Stimulated activated naive B cell treated with anti-CD40 and anti-IgM and Interleukin-4, amounts not matched to agents 10 μg/mL and 1 μg/mL and 100 μg/mL, for 72 hours (primary cell): ENCODE measurements at regions not wholly inside any gene's neighbourhood (a gene's known extent, or its start where the extent isn't known, plus 50 kb on each side); places are given as distances from the start of the nearest gene placed in this dataset.

ENCODE experiments used
- ATAC-seq, 2 donors: fragments of 150-1000 bp; cut with Tn5 transposase; replicated peaks; 2 replicates each; pipeline ENCODE4 v1.10.0; 2021; ENCODE audit warnings: moderate library complexity in 1 of 2
- DNase-seq: peaks from one replicate; pipeline ENCODE4 v3.0.0; 2021
- H3K27ac Mint-ChIP-seq: one replicate; pipeline ENCODE4 v1.8.0; 2022; ENCODE audit warnings: mild to moderate bottlenecking, mixed read lengths
- H3K27me3 Mint-ChIP-seq, 2 donors: one replicate each; pipeline ENCODE4 v1.8.0; 2022; ENCODE audit warnings: mixed read lengths in 2 of 2
- H3K36me3 Mint-ChIP-seq, 2 donors: one replicate each; pipeline ENCODE4 v1.8.0; 2022; ENCODE audit warnings: mixed read lengths in 2 of 2, mild to moderate bottlenecking in 1 of 2
- H3K4me1 Mint-ChIP-seq, 2 donors: one replicate each; pipeline ENCODE4 v1.8.0; 2022; ENCODE audit warnings: mixed read lengths in 2 of 2, mild to moderate bottlenecking in 1 of 2
- H3K4me3 Mint-ChIP-seq, 2 donors: one replicate each; pipeline ENCODE4 v1.8.0; 2022; ENCODE audit warnings: mild to moderate bottlenecking in 2 of 2, mixed read lengths in 2 of 2, moderate library complexity in 1 of 2
- H3K9me3 Mint-ChIP-seq, 2 donors: one replicate each; pipeline ENCODE4 v1.8.0; 2022; ENCODE audit warnings: mixed read lengths in 2 of 2, mild to moderate bottlenecking in 1 of 2

- ATAC-seq (no peak), DNase-seq (no peak)
- peaks cover 0 to 4% of the 10 kb centered on the region in 2 donors for H3K4me1 Mint-ChIP-seq
- H3K4me3 Mint-ChIP-seq: no peak overlapping the region
- no peaks in the 10 kb centered on the region for H3K36me3 Mint-ChIP-seq
- no peaks in the 10 kb centered on the region for H3K9me3 Mint-ChIP-seq
- no peak overlapping the region for H3K27ac Mint-ChIP-seq
- peaks cover 0 to 4% of the 10 kb centered on the region in 2 donors for H3K27me3 Mint-ChIP-seq
These were observed 79.0 kb downstream of the ARL4A start for GRCh38 chr7:12766416-12766815.

DNA sequence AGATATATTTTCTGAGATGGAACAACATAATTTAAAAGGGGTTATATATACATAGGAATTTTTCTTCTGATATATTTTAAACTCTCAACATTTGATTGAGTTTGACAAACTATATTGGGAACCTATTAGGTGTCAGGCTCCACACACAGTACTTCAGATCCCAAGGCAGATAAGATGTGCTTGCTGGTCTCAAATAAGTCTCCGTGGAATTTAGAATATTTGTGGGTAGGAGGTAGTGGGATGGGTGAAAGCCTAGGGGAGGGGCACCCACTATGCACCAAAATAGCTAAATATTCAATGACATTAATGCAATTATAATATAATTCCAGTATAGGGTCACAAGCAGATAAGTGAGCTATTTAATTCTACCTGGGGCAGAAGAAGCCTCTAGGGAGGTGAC, 81.5 kb downstream of the ARL4A start:
- peaks cover 6% of the 10 kb centered on the region in 2 donors for H3K9me3 Mint-ChIP-seq
- H3K4me3 Mint-ChIP-seq: no peak overlapping the region
- ATAC-seq: no peak
- H3K4me1 Mint-ChIP-seq: peaks cover 0 to 5% of the 10 kb centered on the region in 2 donors
- peaks cover 6 to 8% of the 10 kb centered on the region in 2 donors for H3K27me3 Mint-ChIP-seq
- no peak for DNase-seq
- H3K36me3 Mint-ChIP-seq: no peaks in the 10 kb centered on the region
- no peak overlapping the region for H3K27ac Mint-ChIP-seq

DNA sequence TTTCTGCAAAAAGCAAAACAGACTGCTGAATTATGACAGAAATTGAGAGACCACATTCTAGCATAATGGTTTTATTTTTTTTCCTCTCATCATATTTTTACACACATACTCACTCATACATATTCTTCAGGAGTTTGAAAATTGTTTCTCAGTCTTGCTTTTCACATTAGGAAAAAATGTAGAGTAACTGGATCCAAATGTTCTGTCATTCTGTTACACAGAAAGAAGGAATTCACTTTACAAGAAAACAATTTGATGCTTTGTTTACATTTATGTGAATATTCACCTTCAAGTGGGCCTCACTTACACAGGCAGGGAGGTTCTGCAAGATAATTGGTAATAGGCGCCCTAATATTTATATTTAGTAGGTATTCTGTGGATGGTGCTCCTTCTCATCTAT, 82.0 kb downstream of the ARL4A start:
- H3K9me3 Mint-ChIP-seq: peaks cover 6% of the 10 kb centered on the region in 2 donors
- H3K27ac Mint-ChIP-seq: no peak overlapping the region
- no peaks in the 10 kb centered on the region for H3K36me3 Mint-ChIP-seq
- no peak overlapping the region for H3K4me3 Mint-ChIP-seq
- ATAC-seq (no peak), DNase-seq (no peak)
- H3K4me1 Mint-ChIP-seq: peaks cover 0 to 5% of the 10 kb centered on the region in 2 donors
- peaks cover 6 to 8% of the 10 kb centered on the region in 2 donors for H3K27me3 Mint-ChIP-seq

DNA sequence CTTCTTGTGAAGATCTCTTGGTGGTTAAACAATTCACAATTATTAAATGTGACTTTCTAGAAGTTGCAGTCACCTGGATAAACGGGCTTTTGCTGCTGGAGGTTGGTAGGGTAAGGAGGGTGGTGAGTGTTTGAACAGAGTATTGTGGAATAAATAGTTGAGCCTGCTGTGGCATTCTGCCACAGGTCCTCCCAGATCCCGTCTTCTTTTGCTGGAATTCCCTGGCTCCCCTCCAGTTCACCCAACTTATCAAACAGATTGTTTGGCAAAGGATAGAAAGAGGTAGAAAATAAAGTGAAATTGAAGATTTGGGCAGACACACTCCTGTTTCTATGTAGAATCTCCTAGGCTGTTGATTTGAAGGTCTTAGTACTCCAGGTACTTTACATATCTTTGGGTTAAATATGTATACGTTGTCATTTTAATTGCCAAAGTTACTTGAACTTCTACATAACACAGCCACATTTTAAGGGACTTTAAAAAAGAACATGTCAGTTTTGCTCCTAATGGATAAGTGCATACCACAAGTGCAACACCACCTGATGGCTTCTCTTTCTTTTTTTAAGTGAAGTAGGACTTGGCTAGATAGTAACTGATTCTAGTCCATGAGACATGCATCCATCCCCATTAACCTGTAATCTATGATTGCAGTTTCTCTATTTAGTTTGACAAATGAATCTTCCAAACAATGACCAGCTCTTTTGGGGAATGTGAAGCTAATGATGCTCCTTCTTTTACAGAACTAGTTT, 83.0 kb downstream of the ARL4A start:
- Mint-ChIP-seq H3K4me3 (no peak overlapping the region), H3K36me3 (no peaks in the 10 kb centered on the region), H3K27me3 (peaks cover 6 to 8% of the 10 kb centered on the region in 2 donors), H3K9me3 (peaks cover 6% of the 10 kb centered on the region in 2 donors), H3K27ac (no peak overlapping the region), H3K4me1 (peaks cover 0 to 2% of the 10 kb centered on the region in 2 donors)
- ATAC-seq: no peak
- DNase-seq: no peak

DNA sequence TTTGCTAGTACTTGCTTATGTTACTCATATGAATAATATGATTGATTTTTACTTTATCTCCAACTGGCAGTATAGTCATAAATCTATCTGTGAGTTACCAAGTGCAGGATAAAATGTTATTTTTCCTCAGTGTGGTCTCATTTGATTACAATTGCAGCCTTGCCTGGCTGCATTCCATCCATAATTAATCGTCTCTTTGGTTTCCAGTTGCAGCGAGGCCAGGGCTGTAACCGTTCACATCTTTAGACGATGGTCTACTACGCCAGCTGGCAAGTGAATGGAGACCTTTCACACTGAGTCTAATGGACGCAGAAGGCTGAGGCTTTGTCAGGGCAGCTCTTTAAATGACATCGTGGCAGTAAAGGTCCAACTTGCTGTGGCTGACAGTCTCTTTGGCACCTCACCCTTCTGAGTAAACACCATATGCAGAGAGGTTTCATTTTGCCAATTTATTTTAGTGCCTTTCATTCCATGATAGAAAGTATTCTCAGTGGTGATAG, 84.0 kb downstream of the ARL4A start:
- no peak for DNase-seq
- no peak for ATAC-seq
- peaks cover 6% of the 10 kb centered on the region in 2 donors for H3K9me3 Mint-ChIP-seq
- no peaks in the 10 kb centered on the region for H3K36me3 Mint-ChIP-seq
- H3K27me3 Mint-ChIP-seq: peaks cover 6 to 8% of the 10 kb centered on the region in 2 donors
- no peak overlapping the region for H3K27ac Mint-ChIP-seq
- H3K4me1 Mint-ChIP-seq: peaks cover 0 to 2% of the 10 kb centered on the region in 2 donors
- H3K4me3 Mint-ChIP-seq: no peak overlapping the region

- Mint-ChIP-seq H3K4me1 (peaks cover 0 to 2% of the 10 kb centered on the region in 2 donors), H3K9me3 (peaks cover 6% of the 10 kb centered on the region in 2 donors), H3K36me3 (no peaks in the 10 kb centered on the region), H3K27ac (no peak overlapping the region), H3K27me3 (peaks cover 6 to 8% of the 10 kb centered on the region in 2 donors), H3K4me3 (no peak overlapping the region)
- DNase-seq (no peak), ATAC-seq (no peak)
These were observed 85.3 kb downstream of the ARL4A start for GRCh38 chr7:12772768-12773167.

DNA sequence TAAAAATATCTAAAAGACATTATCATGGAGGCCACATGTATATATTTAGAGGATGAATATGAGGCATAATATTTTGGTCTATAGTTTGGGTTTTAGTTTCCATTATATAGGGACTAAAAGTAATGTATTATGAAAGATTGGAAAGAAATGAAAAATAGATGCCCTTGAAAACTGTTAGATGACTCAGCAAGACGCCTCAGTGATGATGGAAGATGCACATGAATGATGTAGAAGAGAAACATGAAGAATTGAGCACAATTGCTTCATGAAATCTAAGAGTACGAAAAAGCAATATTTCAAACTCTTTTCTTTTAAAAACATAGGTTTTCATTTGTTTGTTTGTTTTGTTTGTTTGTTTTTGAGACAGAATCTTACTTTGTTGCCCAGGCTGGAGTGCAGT, 89.8 kb downstream of the ARL4A start:
- ATAC-seq: no peak
- no peak overlapping the region for H3K4me3 Mint-ChIP-seq
- no peaks in the 10 kb centered on the region for H3K4me1 Mint-ChIP-seq
- H3K36me3 Mint-ChIP-seq: no peaks in the 10 kb centered on the region
- DNase-seq: no peak
- peaks cover 4 to 8% of the 10 kb centered on the region in 2 donors for H3K27me3 Mint-ChIP-seq
- H3K9me3 Mint-ChIP-seq: peaks cover 5 to 6% of the 10 kb centered on the region in 2 donors
- no peak overlapping the region for H3K27ac Mint-ChIP-seq

- DNase-seq (no peak), ATAC-seq (no peak)
- no peaks in the 10 kb centered on the region for H3K27me3 Mint-ChIP-seq
- no peaks in the 10 kb centered on the region for H3K36me3 Mint-ChIP-seq
- H3K4me1 Mint-ChIP-seq: no peaks in the 10 kb centered on the region
- H3K9me3 Mint-ChIP-seq: no peaks in the 10 kb centered on the region
- H3K27ac Mint-ChIP-seq: no peak overlapping the region
- H3K4me3 Mint-ChIP-seq: no peak overlapping the region
These were observed 92.5 kb downstream of the ARL4A start for GRCh38 chr7:12779947-12780346.

DNA sequence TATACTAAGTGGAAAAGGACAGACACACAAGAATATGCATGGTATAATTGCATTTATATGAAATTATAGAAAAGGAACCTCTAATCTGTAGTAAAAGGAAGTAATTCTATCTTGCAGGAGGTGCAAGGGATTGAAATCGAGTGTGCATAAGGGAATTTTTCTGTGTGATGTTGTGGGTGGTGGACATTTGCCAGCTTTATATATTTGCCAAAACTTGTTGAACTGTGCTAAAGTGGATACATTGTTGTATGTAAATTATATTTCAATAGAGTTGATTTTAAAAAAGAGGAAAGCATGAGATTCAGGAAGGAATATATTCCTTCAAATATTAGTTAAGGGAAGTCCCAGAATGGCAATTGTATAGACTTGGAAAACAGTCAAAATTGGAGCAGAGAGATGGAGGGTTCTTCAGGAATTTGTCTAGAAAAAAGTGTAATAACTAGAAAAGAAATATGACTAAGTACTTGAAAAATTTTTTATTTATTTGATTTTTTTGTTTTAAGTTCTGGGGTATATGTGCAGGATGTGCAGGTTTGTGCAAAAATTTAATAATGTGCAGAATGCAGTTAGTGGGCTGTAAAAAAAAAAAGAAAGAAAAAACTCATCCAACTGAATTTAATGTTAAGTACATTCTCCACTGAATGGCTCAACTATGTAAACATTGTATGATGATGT, 96.1 kb downstream of the ARL4A start:
- Mint-ChIP-seq H3K36me3 (no peaks in the 10 kb centered on the region), H3K4me3 (no peak overlapping the region), H3K4me1 (no peaks in the 10 kb centered on the region), H3K27ac (no peak overlapping the region), H3K27me3 (no peaks in the 10 kb centered on the region), H3K9me3 (no peaks in the 10 kb centered on the region)
- ATAC-seq (no peak), DNase-seq (no peak)

DNA sequence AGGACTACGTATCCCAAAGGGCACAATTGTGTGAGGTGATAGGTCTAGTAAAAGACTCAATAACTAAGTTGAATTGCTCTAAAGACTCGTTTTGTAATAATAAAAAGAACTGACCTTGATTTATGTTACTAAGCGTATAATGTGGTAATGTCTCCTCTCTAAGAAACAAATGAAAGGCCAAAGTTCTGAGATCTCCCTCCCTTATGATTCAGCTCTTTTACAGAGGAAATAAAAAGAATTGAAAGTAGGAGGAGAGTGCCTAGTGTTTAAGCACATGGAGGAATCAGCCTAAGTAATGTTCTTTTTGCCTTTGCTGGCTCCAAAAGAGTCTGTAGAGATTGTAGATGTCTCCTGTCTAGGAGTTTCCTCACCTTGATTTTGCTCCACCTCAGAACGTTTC, 98.0 kb downstream of the ARL4A start:
- Mint-ChIP-seq H3K36me3 (no peaks in the 10 kb centered on the region), H3K4me1 (no peaks in the 10 kb centered on the region), H3K27me3 (no peaks in the 10 kb centered on the region), H3K4me3 (no peak overlapping the region), H3K9me3 (no peaks in the 10 kb centered on the region), H3K27ac (no peak overlapping the region)
- DNase-seq: no peak
- no peak for ATAC-seq

- H3K27ac Mint-ChIP-seq: no peak overlapping the region
- no peaks in the 10 kb centered on the region for H3K9me3 Mint-ChIP-seq
- H3K4me3 Mint-ChIP-seq: no peak overlapping the region
- ATAC-seq (no peak), DNase-seq (no peak)
- no peaks in the 10 kb centered on the region for H3K4me1 Mint-ChIP-seq
- no peaks in the 10 kb centered on the region for H3K27me3 Mint-ChIP-seq
- H3K36me3 Mint-ChIP-seq: no peaks in the 10 kb centered on the region
These were observed 99.1 kb downstream of the ARL4A start for GRCh38 chr7:12786494-12786893.

DNA sequence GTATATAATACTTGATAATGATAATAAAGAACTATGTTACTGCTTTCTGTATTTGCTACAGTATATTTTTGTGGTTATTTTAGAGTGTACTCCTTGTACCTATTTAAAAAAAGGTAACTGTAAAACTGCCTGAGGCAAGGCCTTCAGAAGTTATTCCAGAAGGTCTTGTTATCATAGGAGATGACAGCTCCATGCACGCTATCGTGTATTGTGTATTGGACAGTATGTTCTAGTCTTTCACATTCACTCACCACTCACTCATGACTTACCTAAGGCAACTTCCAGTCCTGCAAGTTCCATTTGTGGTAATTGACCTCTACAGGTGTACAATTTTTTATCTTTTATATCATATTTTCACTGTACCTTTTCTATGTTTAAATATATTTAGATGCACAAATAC, 100.7 kb downstream of the ARL4A start:
- H3K4me3 Mint-ChIP-seq: no peak overlapping the region
- no peaks in the 10 kb centered on the region for H3K36me3 Mint-ChIP-seq
- ATAC-seq (no peak), DNase-seq (no peak)
- no peak overlapping the region for H3K27ac Mint-ChIP-seq
- no peaks in the 10 kb centered on the region for H3K4me1 Mint-ChIP-seq
- no peaks in the 10 kb centered on the region for H3K9me3 Mint-ChIP-seq
- no peaks in the 10 kb centered on the region for H3K27me3 Mint-ChIP-seq

DNA sequence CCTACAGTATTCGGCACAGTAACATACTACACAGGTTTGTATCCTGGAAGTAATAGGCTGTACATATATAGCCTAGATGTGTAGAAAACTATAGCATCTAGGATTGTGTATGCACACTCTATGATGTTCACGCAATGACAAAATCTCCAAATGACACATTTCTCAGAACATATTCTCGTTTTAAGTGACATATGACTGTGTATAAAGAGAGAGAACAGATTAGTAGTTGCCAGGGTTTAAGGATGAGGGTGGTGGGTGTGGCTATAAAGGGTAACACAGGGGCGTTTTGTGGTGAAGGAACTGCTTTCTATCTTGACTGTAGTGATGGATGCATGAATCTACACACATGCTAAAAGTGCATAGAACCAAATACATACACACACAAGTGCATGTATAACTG, 101.2 kb downstream of the ARL4A start:
- Mint-ChIP-seq H3K27ac (no peak overlapping the region), H3K4me1 (no peaks in the 10 kb centered on the region), H3K4me3 (no peak overlapping the region), H3K36me3 (no peaks in the 10 kb centered on the region), H3K9me3 (no peaks in the 10 kb centered on the region), H3K27me3 (no peaks in the 10 kb centered on the region)
- DNase-seq (no peak), ATAC-seq (no peak)

GRCh38 chr7:12794722-12795302, 107.4 kb downstream of the ARL4A start:
- H3K9me3 Mint-ChIP-seq: no peaks in the 10 kb centered on the region
- DNase-seq: no peak
- ATAC-seq: no peak
- H3K36me3 Mint-ChIP-seq: no peaks in the 10 kb centered on the region
- H3K27me3 Mint-ChIP-seq: no peaks in the 10 kb centered on the region
- H3K4me3 Mint-ChIP-seq: no peak overlapping the region
- H3K4me1 Mint-ChIP-seq: no peaks in the 10 kb centered on the region
- no peak overlapping the region for H3K27ac Mint-ChIP-seq
